Immature natural killer cell (primary cell): ENCODE measurements at regions not wholly inside any gene's neighbourhood (a gene's known extent, or its start where the extent isn't known, plus 50 kb on each side); places are given as distances from the start of the nearest gene placed in this dataset.

Source experiments
- DNase-seq, 3 donors: peaks; one replicate each; pipeline ENCODE4 v3.0.0; 2022; ENCODE audit warnings: mixed read lengths in 1 of 3
- H3K27ac Mint-ChIP-seq, 6 donors: one replicate each; pipeline ENCODE4 v1.8.0; 2020; ENCODE audit warnings: mixed read lengths in 6 of 6, mild to moderate bottlenecking in 5 of 6, inconsistent platforms in 4 of 6, moderate library complexity in 3 of 6
- H3K27me3 Mint-ChIP-seq, 3 donors: one replicate each; pipeline ENCODE4 v1.8.0; 2020 to 2021; ENCODE audit warnings: low read depth in 3 of 3, mild to moderate bottlenecking in 3 of 3, mixed read lengths in 3 of 3, moderate library complexity in 3 of 3, inconsistent platforms in 1 of 3
- H3K36me3 Mint-ChIP-seq, 3 donors: one replicate each; pipeline ENCODE4 v1.8.0; 2020; ENCODE audit warnings: mixed read lengths in 3 of 3, inconsistent platforms in 2 of 3, mild to moderate bottlenecking in 2 of 3
- H3K4me1 Mint-ChIP-seq, 2 donors: one replicate each; pipeline ENCODE4 v1.8.0; 2020; ENCODE audit warnings: inconsistent platforms in 2 of 2, mild to moderate bottlenecking in 2 of 2, mixed read lengths in 2 of 2, moderate library complexity in 1 of 2
- H3K4me3 Mint-ChIP-seq, 5 donors: one replicate each; pipeline ENCODE4 v1.8.0; 2020; ENCODE audit warnings: mild to moderate bottlenecking in 5 of 5, mixed read lengths in 5 of 5, inconsistent platforms in 3 of 5, moderate library complexity in 3 of 5
- H3K9me3 Mint-ChIP-seq, 6 donors: one replicate each; pipeline ENCODE4 v1.8.0; 2020; ENCODE audit warnings: mild to moderate bottlenecking in 6 of 6, mixed read lengths in 6 of 6, inconsistent platforms in 4 of 6, moderate library complexity in 3 of 6

DNA sequence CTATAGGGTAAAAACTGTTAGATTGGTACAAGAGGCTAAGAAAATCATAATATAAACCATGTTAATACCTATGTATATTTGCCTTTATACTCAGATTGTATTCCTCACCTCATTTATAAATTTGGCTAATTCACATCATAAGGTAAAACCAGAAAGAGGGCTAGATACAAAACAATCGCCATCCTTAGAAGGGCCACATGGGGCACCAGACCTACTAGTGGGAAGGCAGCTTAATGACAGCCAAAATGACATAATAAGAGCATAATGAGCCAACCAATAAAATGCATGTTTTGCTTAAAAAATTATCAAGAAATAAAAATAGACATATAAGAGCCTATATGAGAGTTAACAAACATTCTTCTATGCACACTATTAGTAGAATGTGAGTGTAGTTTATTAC, 107.3 kb upstream of the PRDX4 start:
- Mint-ChIP-seq H3K4me1 (no peaks in the 10 kb centered on the region), H3K9me3 (peaks cover 0 to 9% (median 3%) of the 10 kb centered on the region in 6 donors), H3K27me3 (peaks cover 0 to 2% (median 0%) of the 10 kb centered on the region in 3 donors), H3K36me3 (no peaks in the 10 kb centered on the region), H3K4me3 (no peak overlapping the region), H3K27ac (no peak overlapping the region)
- DNase-seq: no peak

DNA sequence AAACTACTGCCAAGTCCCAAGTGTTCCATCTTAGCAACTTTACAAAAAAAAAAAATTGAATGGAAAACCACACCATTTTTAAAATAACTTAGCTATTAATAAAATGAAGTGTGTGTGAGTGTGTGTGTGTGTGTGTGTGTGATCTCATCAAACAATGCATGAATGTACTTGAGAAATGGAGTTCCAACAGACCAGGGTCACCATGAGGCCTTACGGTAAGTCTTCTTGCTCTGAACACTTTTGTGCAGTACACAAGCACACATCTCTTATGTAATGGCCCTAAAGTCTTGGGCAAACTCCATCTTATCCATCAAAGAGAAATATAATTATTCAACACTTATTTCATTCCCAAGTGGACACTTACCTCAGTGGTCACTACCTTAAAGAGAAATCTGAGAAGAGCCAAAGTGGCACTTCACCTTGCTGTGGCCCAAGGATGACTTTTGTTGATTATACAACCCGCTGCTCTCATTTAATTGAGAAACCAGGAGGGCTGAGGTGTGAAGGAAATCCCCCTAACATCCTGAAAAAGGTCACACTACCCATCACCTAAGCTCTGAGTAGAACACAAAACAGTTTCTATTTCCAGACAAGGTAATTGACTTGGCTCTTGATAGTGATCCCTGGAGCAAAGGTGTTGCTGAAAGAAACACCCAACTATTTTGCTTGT, 96.5 kb upstream of the PRDX4 start:
- peaks cover 0 to 7% (median 5%) of the 10 kb centered on the region in 6 donors for H3K9me3 Mint-ChIP-seq
- H3K36me3 Mint-ChIP-seq: no peaks in the 10 kb centered on the region
- peaks cover 0 to 15% (median 3%) of the 10 kb centered on the region in 3 donors for H3K27me3 Mint-ChIP-seq
- no peaks in the 10 kb centered on the region for H3K4me1 Mint-ChIP-seq
- H3K27ac Mint-ChIP-seq: no peak overlapping the region
- DNase-seq: no peak
- no peak overlapping the region for H3K4me3 Mint-ChIP-seq

DNA sequence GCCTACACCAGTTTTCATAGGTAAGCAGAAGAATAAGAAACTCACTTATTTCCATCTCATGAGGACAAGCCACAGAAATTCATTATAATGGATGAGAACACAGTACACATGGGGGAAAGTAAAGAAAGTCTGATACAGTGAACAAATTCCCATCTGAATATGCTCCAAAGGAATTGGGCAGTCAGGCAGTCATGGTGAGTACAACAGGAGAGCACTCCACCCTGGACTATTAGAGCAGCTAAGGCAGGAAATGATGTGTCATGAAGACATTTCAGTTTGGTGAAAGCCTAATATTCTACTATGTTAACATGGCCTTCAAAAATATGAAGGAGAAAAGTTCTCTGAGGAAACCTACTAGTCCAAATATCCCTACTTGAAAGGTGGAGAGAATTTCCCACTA, 92.0 kb upstream of the PRDX4 start:
- no peak overlapping the region for H3K4me3 Mint-ChIP-seq
- DNase-seq: no peak
- peaks cover 0 to 8% (median 2%) of the 10 kb centered on the region in 3 donors for H3K27me3 Mint-ChIP-seq
- peaks cover 0 to 1% (median 0%) of the 10 kb centered on the region in 6 donors for H3K9me3 Mint-ChIP-seq
- H3K27ac Mint-ChIP-seq: no peak overlapping the region
- H3K4me1 Mint-ChIP-seq: no peaks in the 10 kb centered on the region
- no peaks in the 10 kb centered on the region for H3K36me3 Mint-ChIP-seq

DNA sequence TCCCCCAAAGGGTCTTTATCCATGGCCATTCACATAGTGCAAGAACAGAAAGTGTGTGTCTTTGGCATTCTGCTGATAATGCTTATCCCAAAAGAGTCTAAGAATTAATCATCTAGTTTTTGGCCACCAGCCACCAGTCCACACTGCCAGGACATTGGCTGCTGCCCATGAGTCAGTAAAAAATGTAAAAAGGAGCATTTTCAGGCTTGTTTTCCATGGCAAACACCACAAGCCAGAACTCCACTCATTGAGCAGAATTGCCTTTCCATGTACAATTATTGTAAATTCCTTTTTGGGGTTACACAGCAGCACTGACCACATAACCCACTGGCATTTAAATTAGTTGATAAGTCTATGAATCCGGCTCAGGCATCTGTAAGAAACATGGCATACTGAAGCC, 89.2 kb upstream of the PRDX4 start:
- no peaks in the 10 kb centered on the region for H3K4me1 Mint-ChIP-seq
- H3K27me3 Mint-ChIP-seq: peaks cover 1 to 8% (median 6%) of the 10 kb centered on the region in 3 donors
- H3K27ac Mint-ChIP-seq: no peak overlapping the region
- H3K36me3 Mint-ChIP-seq: no peaks in the 10 kb centered on the region
- H3K9me3 Mint-ChIP-seq: peaks cover 0 to 2% (median 0%) of the 10 kb centered on the region in 6 donors
- H3K4me3 Mint-ChIP-seq: no peak overlapping the region
- no peak for DNase-seq

DNA sequence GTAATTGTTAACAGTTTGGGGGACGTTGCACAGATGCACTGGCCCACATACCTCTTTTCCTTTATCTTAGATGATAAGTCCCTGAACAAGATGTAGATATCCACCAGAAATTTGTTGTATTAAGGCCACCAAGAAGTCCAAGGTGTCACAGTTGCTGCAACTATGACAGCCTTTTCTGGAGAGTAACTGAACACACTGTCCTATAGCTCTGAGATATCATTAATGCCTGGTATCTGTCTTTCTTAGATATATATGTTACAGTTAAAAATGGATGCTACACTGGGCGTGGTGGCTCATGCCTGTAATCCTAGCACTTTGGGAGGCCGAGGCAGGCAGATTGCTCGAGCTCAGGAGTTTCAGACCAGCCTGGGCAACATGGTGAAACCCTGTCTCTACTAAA, 77.8 kb upstream of the PRDX4 start:
- H3K27ac Mint-ChIP-seq: no peak overlapping the region
- peaks cover 0 to 2% (median 0%) of the 10 kb centered on the region in 6 donors for H3K9me3 Mint-ChIP-seq
- peaks cover 0 to 4% (median 0%) of the 10 kb centered on the region in 3 donors for H3K27me3 Mint-ChIP-seq
- H3K4me3 Mint-ChIP-seq: no peak overlapping the region
- no peak for DNase-seq
- no peaks in the 10 kb centered on the region for H3K4me1 Mint-ChIP-seq
- H3K36me3 Mint-ChIP-seq: no peaks in the 10 kb centered on the region

DNA sequence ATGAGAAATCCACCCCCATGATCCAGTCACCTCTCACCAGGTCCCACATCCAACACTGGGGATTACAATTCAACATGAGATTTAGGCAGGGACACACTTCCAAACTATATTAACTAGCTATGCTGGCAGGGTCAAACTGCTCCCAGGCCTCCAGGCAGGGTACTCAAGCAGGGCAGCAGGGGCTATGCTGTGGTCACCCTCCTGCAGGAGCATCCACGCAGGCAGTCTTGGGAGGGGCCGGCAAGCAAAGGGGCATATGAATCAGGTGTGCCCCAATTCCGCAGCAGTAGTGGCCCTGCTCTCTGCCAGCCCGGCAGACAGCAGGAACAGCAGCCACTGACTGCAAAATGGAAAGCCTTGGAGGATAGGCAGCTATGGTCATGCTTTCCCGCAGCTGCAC, 74.6 kb upstream of the PRDX4 start:
- Mint-ChIP-seq H3K9me3 (peaks cover 0 to 2% (median 0%) of the 10 kb centered on the region in 6 donors), H3K36me3 (no peaks in the 10 kb centered on the region), H3K4me3 (no peak overlapping the region), H3K4me1 (no peaks in the 10 kb centered on the region), H3K27ac (no peak overlapping the region), H3K27me3 (peaks cover 0 to 4% (median 4%) of the 10 kb centered on the region in 3 donors)
- DNase-seq: no peak

DNA sequence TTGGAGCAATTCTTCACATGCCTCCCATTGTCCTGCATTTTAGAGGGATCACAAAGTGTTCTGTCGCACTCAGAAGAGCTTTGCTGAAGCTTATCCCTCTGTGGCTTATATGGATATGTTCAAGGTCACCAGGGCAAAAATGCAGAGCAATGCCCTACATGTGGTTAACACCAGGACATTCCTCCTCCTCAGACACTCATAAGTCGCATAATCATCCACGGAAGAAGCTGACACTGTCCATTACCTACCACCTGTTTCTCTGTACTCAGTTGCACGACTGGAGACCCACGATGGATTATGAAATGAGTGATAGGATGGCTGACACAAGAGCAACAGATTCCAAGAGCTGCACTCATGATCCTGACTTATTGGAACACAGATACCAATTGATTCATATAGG, 68.7 kb upstream of the PRDX4 start:
- no peaks in the 10 kb centered on the region for H3K36me3 Mint-ChIP-seq
- no peaks in the 10 kb centered on the region for H3K4me1 Mint-ChIP-seq
- H3K4me3 Mint-ChIP-seq: no peak overlapping the region
- DNase-seq: no peak
- H3K27me3 Mint-ChIP-seq: peaks cover 0 to 6% (median 5%) of the 10 kb centered on the region in 3 donors
- H3K27ac Mint-ChIP-seq: no peak overlapping the region
- H3K9me3 Mint-ChIP-seq: no peaks in the 10 kb centered on the region

DNA sequence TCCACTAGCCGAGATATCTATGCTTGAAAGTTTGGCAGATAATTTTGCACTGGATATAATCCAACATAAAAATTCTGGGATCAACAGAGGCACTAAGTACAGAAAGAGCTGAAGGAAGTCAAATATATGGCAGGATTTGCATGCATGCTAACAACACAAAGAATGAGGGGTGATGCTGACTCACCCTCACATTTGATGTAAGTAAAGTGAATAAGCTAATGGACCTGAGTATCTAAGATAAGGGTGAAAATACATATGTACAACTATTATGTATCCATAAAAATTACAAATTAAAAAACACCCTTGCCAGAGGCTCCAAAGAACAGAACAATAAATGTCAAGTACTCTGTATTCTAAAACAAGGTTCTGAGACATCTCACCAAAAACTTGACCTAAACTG, 63.8 kb upstream of the PRDX4 start:
- Mint-ChIP-seq H3K27ac (no peak overlapping the region), H3K27me3 (peaks cover 0 to 9% (median 5%) of the 10 kb centered on the region in 3 donors), H3K4me3 (no peak overlapping the region), H3K4me1 (no peaks in the 10 kb centered on the region), H3K36me3 (no peaks in the 10 kb centered on the region), H3K9me3 (no peaks in the 10 kb centered on the region)
- no peak for DNase-seq

DNA sequence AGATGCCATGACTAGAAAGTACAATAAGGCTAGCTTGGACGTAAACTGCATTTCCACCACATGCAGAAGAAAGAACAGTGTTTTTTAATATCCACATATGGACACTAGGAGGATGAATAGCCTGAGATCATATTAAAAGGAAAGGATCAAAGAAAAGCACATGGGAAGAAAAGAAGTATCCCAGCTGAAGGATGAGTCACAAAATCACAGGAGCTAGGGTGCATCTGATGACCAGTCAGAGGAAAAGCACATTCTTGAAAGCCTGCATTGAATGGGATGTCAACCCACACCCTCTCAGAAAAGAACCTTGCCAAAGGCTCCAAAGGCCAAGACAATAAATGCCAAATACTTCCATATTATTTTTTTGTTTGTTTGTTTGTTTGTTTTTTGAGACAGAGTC, 56.8 kb upstream of the PRDX4 start:
- DNase-seq: no peak
- no peaks in the 10 kb centered on the region for H3K36me3 Mint-ChIP-seq
- no peaks in the 10 kb centered on the region for H3K4me1 Mint-ChIP-seq
- no peak overlapping the region for H3K4me3 Mint-ChIP-seq
- peaks cover 0 to 19% (median 2%) of the 10 kb centered on the region in 3 donors for H3K27me3 Mint-ChIP-seq
- H3K27ac Mint-ChIP-seq: no peak overlapping the region
- no peaks in the 10 kb centered on the region for H3K9me3 Mint-ChIP-seq

DNA sequence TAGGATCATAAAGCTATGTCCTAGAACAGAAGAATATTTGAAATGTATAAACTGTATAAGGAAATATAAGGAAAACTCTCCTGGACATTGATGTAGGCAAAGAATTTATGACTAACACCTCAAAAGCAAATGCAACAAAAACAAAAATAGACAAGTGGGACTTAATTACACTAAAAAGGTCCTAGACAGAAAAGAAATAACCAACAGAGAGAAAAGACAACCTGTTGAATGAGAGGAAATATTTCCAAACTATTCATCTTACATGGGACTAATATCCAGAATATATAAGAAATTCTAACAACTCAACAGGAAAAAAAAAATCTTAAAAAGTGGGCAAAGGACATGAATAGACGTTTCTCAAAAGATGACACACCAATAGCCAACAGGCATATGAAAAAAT, 54.4 kb upstream of the PRDX4 start:
- no peak for DNase-seq
- no peak overlapping the region for H3K27ac Mint-ChIP-seq
- H3K36me3 Mint-ChIP-seq: no peaks in the 10 kb centered on the region
- H3K9me3 Mint-ChIP-seq: no peaks in the 10 kb centered on the region
- H3K4me3 Mint-ChIP-seq: no peak overlapping the region
- H3K4me1 Mint-ChIP-seq: no peaks in the 10 kb centered on the region
- peaks cover 0 to 12% (median 2%) of the 10 kb centered on the region in 3 donors for H3K27me3 Mint-ChIP-seq

DNA sequence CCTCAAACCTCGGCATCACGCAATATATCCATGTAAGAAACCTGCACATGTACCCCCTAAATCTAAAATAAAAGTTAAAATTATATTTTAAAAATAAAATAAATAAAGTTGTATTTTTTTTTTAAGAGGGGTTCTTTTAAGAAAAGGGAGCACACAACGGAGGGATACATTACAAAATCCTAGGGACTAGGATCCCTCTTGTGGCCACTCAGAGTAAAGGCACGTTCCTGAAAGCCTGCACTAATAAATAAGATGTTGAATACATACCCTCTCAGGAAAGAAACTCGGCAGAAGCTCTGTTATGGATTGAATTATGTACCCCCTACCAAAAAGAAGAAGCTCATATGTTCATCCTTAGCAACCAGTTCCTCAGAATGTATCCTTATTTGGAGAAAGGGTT, 50.9 kb upstream of the PRDX4 start:
- H3K27me3 Mint-ChIP-seq: peaks cover 0 to 7% (median 2%) of the 10 kb centered on the region in 3 donors
- no peaks in the 10 kb centered on the region for H3K9me3 Mint-ChIP-seq
- DNase-seq: no peak
- no peaks in the 10 kb centered on the region for H3K4me1 Mint-ChIP-seq
- no peaks in the 10 kb centered on the region for H3K36me3 Mint-ChIP-seq
- no peak overlapping the region for H3K27ac Mint-ChIP-seq
- no peak overlapping the region for H3K4me3 Mint-ChIP-seq
